ENCODE measurements at regions not wholly inside any gene's neighbourhood (a gene's known extent, or its start where the extent isn't known, plus 50 kb on each side); places are given as distances from the start of the nearest gene placed in this dataset.

- Histone ChIP-seq H3K9me3 (ENCODE audit: low read depth) (no peaks in the 10 kb centered on the region), H3K27ac (no peak overlapping the region), H3K27me3 (no peaks in the 10 kb centered on the region), H3K4me1 (ENCODE audit: low read depth) (no peaks in the 10 kb centered on the region), H3K4me3 (no peak overlapping the region), H3K36me3 (no peaks in the 10 kb centered on the region)
- no peak for TF ChIP-seq CTCF (IDR thresholded peaks at IDR 0.05; ENCODE audit: low read depth, low read length)
- DNase-seq (ENCODE audit: low read depth in 1 of 2, low spot score in 1 of 2): no peak
These were observed 294.2 kb downstream of the ICE1 start for GRCh38 chr5:5716665-5717064.

- Histone ChIP-seq H3K27me3 (no peaks in the 10 kb centered on the region), H3K36me3 (no peaks in the 10 kb centered on the region), H3K27ac (no peak overlapping the region), H3K4me3 (no peak overlapping the region), H3K9me3 (ENCODE audit: low read depth) (no peaks in the 10 kb centered on the region), H3K4me1 (ENCODE audit: low read depth) (no peaks in the 10 kb centered on the region)
- DNase-seq (ENCODE audit: low read depth in 1 of 2, low spot score in 1 of 2): no peak
- no peak for TF ChIP-seq CTCF (IDR thresholded peaks at IDR 0.05; ENCODE audit: low read depth, low read length)
These were observed 289.1 kb downstream of the ICE1 start for GRCh38 chr5:5711592-5711991.

- no peaks in the 10 kb centered on the region for H3K27me3 ChIP-seq
- TF ChIP-seq CTCF (IDR thresholded peaks at IDR 0.05; ENCODE audit: low read depth, low read length): no peak
- H3K9me3 ChIP-seq (ENCODE audit: low read depth): no peaks in the 10 kb centered on the region
- no peaks in the 10 kb centered on the region for H3K36me3 ChIP-seq
- no peak for DNase-seq (ENCODE audit: low read depth in 1 of 2, low spot score in 1 of 2)
- H3K27ac ChIP-seq: no peak overlapping the region
- H3K4me1 ChIP-seq (ENCODE audit: low read depth): no peaks in the 10 kb centered on the region
- H3K4me3 ChIP-seq: no peak overlapping the region
These were observed 288.6 kb downstream of the ICE1 start for GRCh38 chr5:5711112-5711511.

- DNase-seq (ENCODE audit: low read depth in 1 of 2, low spot score in 1 of 2): peak in 1 of 2 donors; percentile 18
- H3K4me1 ChIP-seq (ENCODE audit: low read depth): no peaks in the 10 kb centered on the region
- no peaks in the 10 kb centered on the region for H3K36me3 ChIP-seq
- H3K4me3 ChIP-seq: no peak overlapping the region
- no peak overlapping the region for H3K27ac ChIP-seq
- H3K27me3 ChIP-seq: no peaks in the 10 kb centered on the region
- TF ChIP-seq CTCF (IDR thresholded peaks at IDR 0.05; ENCODE audit: low read depth, low read length): no peak
- H3K9me3 ChIP-seq (ENCODE audit: low read depth): no peaks in the 10 kb centered on the region
These were observed 288.0 kb downstream of the ICE1 start for GRCh38 chr5:5710471-5710870.

GRCh38 chr5:5708367-5708919, 286.0 kb downstream of the ICE1 start:
- TF ChIP-seq CTCF (IDR thresholded peaks at IDR 0.05; ENCODE audit: low read depth, low read length): no peak
- Histone ChIP-seq H3K4me3 (no peak overlapping the region), H3K36me3 (no peaks in the 10 kb centered on the region)

GRCh38 chr5:5705010-5705409, 282.5 kb downstream of the ICE1 start:
- Histone ChIP-seq H3K9me3 (ENCODE audit: low read depth) (no peaks in the 10 kb centered on the region), H3K27me3 (no peaks in the 10 kb centered on the region), H3K27ac (no peak overlapping the region), H3K4me3 (no peak overlapping the region), H3K36me3 (no peaks in the 10 kb centered on the region), H3K4me1 (ENCODE audit: low read depth) (no peaks in the 10 kb centered on the region)
- TF ChIP-seq CTCF (IDR thresholded peaks at IDR 0.05; ENCODE audit: low read depth, low read length): no peak
- no peak for DNase-seq (ENCODE audit: low read depth in 1 of 2, low spot score in 1 of 2)

More at GRCh38 chr5:5708367-5708919, 286.0 kb downstream of the ICE1 start:
- H3K27me3 ChIP-seq: no peaks in the 10 kb centered on the region
- no peak for DNase-seq (ENCODE audit: low read depth in 1 of 2, low spot score in 1 of 2)
- H3K4me1 ChIP-seq (ENCODE audit: low read depth): no peaks in the 10 kb centered on the region
- no peaks in the 10 kb centered on the region for H3K9me3 ChIP-seq (ENCODE audit: low read depth)
- H3K27ac ChIP-seq: no peak overlapping the region

Measured in cardiac muscle cell (in vitro differentiated cells and primary cell).